RPMI8226 (cell line): ENCODE measurements at regions not wholly inside any gene's neighbourhood (a gene's known extent, or its start where the extent isn't known, plus 50 kb on each side); places are given as distances from the start of the nearest gene placed in this dataset.

ENCODE experiments used
- DNase-seq: peaks from one replicate; pipeline ENCODE4 v3.0.0-alpha.2; 2015

DNA sequence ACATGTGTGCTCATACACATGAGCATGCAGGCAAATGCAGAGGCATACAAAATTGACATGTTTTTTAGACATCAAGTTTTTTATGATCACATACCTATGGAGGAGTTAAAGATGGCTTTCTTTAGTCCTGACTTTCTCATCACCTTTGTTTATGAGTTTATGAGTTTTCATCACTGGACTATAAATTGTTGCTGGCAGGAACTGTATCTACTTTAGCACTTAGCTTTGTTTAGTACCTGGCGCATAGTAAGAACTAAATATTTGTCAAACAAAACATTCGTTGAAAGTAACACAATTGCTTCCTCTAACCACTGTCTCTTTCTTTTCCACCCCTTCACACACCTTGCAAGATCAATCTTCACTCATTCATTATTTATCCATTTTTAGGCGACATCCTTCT lies 182.6 kb downstream of the SUCNR1 start:
- DNase-seq: no peak

- no peak for DNase-seq
Observed at GRCh38 chr3:152056481-152056880, 183.0 kb downstream of the SUCNR1 start.

DNA sequence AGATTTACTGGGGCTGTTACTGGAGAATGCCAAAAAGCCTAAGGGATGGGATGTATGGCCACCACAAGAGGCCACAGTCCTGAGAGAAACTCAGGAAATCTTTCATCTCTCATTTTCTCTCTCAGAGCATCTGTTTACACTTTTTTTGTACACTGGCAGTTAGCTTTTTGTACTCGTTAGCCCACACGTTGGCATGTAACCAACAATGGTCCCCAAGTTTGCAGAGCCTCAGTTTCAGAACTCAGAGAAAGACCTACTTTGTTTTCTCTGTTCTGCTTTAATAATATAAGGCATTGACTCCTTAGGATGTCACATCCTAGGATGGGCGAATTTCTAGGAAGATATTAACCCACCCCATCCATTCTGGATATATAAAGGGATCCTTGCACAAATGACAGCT lies 183.5 kb downstream of the SUCNR1 start:
- DNase-seq: no peak

DNA sequence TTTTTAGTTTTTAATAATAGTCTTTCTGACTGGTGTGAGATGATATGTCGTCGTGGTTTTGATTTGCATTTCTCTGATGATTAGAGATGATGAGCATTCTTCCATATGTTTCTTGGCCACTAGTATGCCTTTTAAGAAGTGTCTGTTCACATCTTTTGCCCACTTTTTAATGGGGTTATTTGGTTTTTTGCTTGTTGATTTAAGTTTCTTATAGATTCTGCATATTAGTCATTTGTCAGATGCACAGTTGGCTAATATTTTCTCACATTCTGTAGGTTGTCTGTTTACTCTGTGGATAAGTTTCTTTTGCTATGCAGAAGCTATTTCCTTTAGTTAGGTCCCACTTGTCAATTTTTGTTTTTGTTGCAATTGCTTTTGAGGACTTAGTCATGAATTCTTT lies 185.4 kb downstream of the SUCNR1 start:
- no peak for DNase-seq

DNA sequence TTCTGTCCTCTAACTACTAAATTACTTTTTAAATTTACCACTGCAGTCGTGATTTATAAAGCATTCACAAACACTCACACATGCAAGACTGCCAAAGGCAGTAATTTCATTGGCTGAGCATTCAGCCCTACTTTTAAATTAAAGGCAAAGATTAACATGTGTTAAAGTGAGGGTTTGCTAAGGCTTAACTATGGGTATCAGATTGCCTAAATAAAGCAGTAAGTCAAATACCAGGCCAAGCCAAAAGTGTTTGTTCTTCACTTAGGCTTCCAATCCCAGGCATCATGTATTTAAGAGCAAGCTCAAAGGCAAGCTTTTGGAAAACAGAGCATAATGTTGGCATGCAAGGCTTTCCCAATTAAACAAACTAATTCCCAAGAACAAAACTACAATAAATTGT lies 187.3 kb downstream of the SUCNR1 start:
- DNase-seq: no peak

DNA sequence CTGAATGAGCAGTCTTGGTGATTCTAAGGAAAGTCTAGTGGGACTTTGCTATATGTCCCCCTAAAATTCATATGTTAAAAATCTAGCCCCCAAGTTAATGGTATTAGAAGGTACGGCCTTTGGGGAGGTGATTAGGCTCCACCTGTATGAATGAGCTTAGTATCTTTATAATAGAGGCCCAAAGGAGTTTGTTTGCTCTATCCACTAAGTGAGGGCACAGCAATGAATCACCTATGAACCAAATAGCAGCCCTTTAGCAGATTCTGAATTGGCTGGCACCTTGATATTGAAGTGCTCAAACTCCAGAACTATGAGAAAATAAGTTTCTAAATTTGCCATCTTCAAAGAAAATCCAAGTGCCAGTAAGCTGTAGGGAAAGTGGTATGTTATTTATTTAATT lies 187.9 kb downstream of the SUCNR1 start:
- no peak for DNase-seq

GRCh38 chr3:152069871-152070270 lies 196.4 kb downstream of the SUCNR1 start:
- no peak for DNase-seq

DNA sequence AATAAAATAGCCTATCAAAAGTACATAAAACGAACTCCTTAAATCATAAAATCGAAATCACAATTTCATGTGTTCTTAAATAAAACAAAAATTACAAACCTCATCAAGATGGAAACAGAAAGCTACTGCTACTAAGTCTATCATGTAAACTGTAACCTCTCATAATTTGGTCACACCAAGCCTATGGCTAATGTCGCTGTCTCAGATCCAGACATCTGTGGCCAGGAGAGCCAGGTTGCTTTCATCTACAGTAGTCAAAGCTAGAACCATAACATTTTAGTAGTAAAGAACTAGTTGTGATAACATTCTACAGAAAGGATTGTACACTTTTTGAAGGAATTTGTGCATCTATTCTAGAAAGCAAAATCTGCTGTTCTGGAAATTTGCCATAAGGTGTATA lies 197.4 kb upstream of the MBNL1 start:
- DNase-seq: no peak

DNA sequence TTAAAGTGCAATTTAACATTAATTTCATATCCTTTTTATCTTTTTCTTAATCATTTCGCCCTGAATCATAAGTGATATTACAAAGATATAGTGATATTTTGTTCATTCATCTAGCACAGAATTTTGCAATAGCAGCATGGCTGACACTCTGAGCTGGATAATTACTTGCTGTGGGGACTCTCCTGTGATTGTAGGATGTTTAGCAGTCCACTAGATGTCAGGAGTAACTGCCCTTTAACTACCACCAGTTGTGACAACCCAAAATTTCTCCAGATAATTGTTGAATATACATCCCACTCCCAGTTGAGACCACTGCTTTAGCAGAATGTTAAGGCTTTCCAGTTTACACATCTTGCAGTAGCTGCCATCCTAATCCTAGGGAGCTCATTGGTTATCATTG lies 196.8 kb upstream of the MBNL1 start:
- DNase-seq: peak; percentile 59

GRCh38 chr3:152073267-152073666 lies 195.5 kb upstream of the MBNL1 start:
- no peak for DNase-seq

GRCh38 chr3:152076148-152076547 lies 192.6 kb upstream of the MBNL1 start:
- no peak for DNase-seq

- no peak for DNase-seq
Observed at GRCh38 chr3:152079980-152080379, 188.7 kb upstream of the MBNL1 start.

- no peak for DNase-seq
Observed at GRCh38 chr3:152083135-152083534, 185.6 kb upstream of the MBNL1 start.

DNA sequence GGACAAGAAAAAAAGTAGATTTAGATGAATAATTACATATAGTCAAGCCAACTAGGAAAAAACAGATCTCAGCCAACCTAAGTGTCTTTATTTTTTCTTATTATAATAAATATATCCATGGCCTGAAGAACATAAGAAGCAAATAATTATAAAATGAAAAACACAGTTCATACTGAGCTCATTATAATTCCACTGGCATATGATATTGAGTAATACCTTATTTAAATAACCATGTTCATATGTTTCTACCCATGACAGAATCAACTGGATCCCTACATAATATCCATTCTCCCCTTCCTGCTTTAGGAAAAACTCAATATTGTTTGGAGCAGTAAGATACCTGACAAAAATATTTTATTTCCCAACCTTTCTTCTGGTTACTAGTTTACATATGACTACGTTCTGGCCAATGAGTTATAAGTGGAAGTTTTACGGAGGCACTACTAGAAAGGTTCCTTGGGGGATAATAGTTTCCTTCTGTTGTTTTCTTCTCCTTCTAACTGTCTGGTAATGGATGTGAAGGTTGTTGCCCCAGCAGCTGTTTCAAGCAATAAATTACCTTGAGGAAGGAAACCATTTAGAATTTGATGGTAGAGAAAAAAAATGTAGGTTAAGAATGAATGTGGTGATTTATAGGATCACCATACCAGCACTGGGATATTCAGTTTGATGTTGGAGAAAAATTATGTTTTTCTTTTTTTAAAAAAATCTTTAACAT lies 184.1 kb upstream of the MBNL1 start:
- no peak for DNase-seq

DNA sequence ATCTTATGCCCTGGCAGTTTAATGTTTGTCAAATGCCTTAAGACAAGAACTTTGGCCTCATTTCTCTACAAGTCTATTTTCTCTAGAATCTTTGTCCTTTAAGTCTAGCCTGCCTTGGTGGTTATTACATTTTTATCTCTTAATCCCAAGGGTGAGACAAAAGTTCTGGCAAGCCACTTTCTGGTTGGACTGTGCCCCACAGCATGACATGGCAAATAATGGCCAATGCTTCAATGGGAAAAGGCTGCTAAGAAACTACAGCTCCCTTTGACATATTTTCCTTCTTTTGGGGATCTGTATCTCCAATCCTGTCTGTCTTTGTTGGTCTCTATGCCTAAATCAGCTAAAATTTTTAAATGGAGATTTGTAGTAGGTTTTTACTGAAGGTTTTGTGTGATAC lies 181.6 kb upstream of the MBNL1 start:
- DNase-seq: no peak

GRCh38 chr3:152089528-152089927 lies 179.2 kb upstream of the MBNL1 start:
- no peak for DNase-seq

DNA sequence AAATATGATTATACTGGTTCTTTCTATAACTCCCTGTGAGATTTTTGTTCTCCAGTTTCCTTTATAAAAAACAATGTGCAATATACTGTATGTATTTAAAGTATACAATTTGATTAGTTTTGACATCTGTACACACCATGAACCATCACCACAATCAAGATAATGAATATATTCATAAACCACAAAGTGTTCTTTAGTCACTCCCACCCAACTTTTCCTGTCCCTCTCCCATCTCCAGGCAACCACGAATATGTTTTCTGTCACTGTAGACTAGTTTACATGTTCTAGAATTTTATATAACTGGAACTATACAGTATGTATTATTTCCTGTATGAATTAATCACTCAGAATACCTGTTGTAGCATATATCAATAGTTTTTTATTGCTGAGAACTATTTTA lies 177.0 kb upstream of the MBNL1 start:
- no peak for DNase-seq

DNA sequence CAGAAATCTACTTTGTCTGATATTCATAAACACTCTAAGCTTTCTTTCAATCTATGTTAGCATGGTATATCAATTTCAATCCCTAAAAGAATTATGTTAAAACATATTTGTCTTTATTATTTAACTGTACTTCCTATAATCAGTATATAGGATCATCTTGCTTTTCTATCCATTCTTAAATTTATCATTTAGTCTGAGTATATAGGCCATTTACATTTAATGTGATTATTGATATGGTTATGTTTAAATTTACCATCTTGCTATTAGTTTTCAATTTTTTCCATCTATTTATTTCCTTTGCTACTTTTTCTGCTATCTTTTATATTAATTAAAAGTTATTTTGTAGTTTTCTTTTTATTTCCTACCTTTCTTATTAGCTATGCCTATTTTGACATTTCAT lies 174.8 kb upstream of the MBNL1 start:
- DNase-seq: no peak

DNA sequence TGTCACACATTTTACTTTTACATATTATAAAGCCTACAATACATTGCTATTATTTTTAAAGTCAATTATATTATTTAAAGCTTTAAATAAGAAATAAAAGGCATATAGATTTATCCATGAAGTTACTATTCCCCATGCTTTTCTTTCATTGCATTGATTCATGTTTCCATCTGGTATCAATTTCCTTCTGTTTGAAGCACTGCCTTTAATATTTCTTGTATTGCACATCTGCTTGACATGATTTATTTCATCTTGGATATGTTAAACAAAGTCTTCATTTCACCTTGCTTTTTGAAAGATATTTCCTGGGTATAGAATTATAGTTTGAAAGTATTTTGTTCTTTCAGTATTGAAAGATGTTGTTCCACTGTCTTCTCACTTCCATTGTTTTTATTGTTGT lies 174.3 kb upstream of the MBNL1 start:
- no peak for DNase-seq

- DNase-seq: no peak
Observed at GRCh38 chr3:152095472-152095871, 173.3 kb upstream of the MBNL1 start.

GRCh38 chr3:152096280-152096906 lies 172.3 kb upstream of the MBNL1 start:
- DNase-seq: no peak

DNA sequence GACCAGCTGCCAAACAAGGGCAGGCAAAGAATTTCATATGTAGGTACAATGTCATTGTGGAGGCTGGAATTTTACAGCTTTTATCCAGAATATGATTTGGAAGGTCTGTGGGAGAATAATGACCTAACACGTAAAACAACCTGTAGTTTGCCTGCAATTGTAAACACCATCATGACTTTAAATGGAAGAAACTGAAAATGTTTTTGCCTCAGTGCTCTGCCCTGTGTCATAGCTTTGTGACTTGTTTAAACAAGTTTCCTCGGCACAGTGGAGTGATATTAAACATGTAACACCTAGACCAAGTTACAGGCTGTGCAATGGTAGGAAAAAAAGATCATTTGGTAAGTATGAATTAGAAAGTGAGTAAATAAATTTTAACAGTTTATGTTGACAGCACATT lies 171.6 kb upstream of the MBNL1 start:
- DNase-seq: no peak

GRCh38 chr3:152097770-152098169 lies 171.0 kb upstream of the MBNL1 start:
- DNase-seq: no peak

- peak; percentile 15 for DNase-seq
Observed at GRCh38 chr3:152100491-152101132, 168.1 kb upstream of the MBNL1 start.

- DNase-seq: no peak
Observed at GRCh38 chr3:152102410-152102809, 166.3 kb upstream of the MBNL1 start.
